HT1080 (cell line): ENCODE measurements at regions not wholly inside any gene's neighbourhood (a gene's known extent, or its start where the extent isn't known, plus 50 kb on each side); places are given as distances from the start of the nearest gene placed in this dataset.

Experiments
- DNase-seq: peaks from one replicate; pipeline ENCODE4 v3.0.0-alpha.2; 2015; ENCODE audit warnings: low read depth

- DNase-seq, result peak; percentile 20
These were observed 291.9 kb upstream of the N4BP1 start for GRCh38 chr16:48901712-48902374.

GRCh38 chr16:48899500-48899899 lies 289.5 kb upstream of the N4BP1 start:
- no peak for DNase-seq

- no peak for DNase-seq
These were observed 287.8 kb upstream of the N4BP1 start for GRCh38 chr16:48897698-48898205.

- DNase-seq, result no peak
These were observed 285.2 kb upstream of the N4BP1 start for GRCh38 chr16:48895142-48895541.

- DNase-seq, result no peak
These were observed 282.9 kb upstream of the N4BP1 start for GRCh38 chr16:48892893-48893292.

GRCh38 chr16:48887646-48888210 lies 277.7 kb upstream of the N4BP1 start:
- peak; percentile 65 for DNase-seq

- DNase-seq, result no peak
These were observed 275.5 kb upstream of the N4BP1 start for GRCh38 chr16:48885471-48885870.

- DNase-seq, result no peak
These were observed 271.3 kb upstream of the N4BP1 start for GRCh38 chr16:48881272-48881671.

- no peak for DNase-seq
These were observed 269.5 kb upstream of the N4BP1 start for GRCh38 chr16:48879223-48880122.

- DNase-seq, result no peak
These were observed 268.0 kb upstream of the N4BP1 start for GRCh38 chr16:48877946-48878345.

- no peak for DNase-seq
These were observed 260.2 kb upstream of the N4BP1 start for GRCh38 chr16:48870141-48870540.

GRCh38 chr16:48865520-48865919 lies 255.5 kb upstream of the N4BP1 start:
- no peak for DNase-seq

GRCh38 chr16:48864055-48864454 lies 254.1 kb upstream of the N4BP1 start:
- no peak for DNase-seq

GRCh38 chr16:48862087-48862532 lies 252.1 kb upstream of the N4BP1 start:
- DNase-seq, result peak; percentile 91

GRCh38 chr16:48860341-48860740 lies 250.4 kb upstream of the N4BP1 start:
- DNase-seq, result peak; percentile 51

- no peak for DNase-seq
These were observed 243.0 kb upstream of the N4BP1 start for GRCh38 chr16:48852951-48853350.

GRCh38 chr16:48852458-48852857 lies 242.5 kb upstream of the N4BP1 start:
- DNase-seq, result no peak

- DNase-seq, result no peak
These were observed 240.3 kb upstream of the N4BP1 start for GRCh38 chr16:48850097-48850770.

- no peak for DNase-seq
These were observed 236.3 kb upstream of the N4BP1 start for GRCh38 chr16:48846277-48846676.

- DNase-seq, result no peak
These were observed 235.3 kb upstream of the N4BP1 start for GRCh38 chr16:48845261-48845660.

- DNase-seq, result no peak
These were observed 228.4 kb upstream of the N4BP1 start for GRCh38 chr16:48838349-48838748.

GRCh38 chr16:48836636-48837035 lies 226.7 kb upstream of the N4BP1 start:
- DNase-seq, result no peak
